ENCODE measurements at regions not wholly inside any gene's neighbourhood (a gene's known extent, or its start where the extent isn't known, plus 50 kb on each side); places are given as distances from the start of the nearest gene placed in this dataset.
A peak's percentile ranks its signal among the peaks of the same experiment; 100 is the strongest.

- TF ChIP-seq, protein P1, sequence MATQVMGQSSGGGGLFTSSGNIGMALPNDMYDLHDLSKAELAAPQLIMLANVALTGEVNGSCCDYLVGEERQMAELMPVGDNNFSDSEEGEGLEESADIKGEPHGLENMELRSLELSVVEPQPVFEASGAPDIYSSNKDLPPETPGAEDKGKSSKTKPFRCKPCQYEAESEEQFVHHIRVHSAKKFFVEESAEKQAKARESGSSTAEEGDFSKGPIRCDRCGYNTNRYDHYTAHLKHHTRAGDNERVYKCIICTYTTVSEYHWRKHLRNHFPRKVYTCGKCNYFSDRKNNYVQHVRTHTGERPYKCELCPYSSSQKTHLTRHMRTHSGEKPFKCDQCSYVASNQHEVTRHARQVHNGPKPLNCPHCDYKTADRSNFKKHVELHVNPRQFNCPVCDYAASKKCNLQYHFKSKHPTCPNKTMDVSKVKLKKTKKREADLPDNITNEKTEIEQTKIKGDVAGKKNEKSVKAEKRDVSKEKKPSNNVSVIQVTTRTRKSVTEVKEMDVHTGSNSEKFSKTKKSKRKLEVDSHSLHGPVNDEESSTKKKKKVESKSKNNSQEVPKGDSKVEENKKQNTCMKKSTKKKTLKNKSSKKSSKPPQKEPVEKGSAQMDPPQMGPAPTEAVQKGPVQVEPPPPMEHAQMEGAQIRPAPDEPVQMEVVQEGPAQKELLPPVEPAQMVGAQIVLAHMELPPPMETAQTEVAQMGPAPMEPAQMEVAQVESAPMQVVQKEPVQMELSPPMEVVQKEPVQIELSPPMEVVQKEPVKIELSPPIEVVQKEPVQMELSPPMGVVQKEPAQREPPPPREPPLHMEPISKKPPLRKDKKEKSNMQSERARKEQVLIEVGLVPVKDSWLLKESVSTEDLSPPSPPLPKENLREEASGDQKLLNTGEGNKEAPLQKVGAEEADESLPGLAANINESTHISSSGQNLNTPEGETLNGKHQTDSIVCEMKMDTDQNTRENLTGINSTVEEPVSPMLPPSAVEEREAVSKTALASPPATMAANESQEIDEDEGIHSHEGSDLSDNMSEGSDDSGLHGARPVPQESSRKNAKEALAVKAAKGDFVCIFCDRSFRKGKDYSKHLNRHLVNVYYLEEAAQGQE (IDR thresholded peaks at IDR 0.05; ENCODE audit: borderline replicate concordance), result no peak
- TF ChIP-seq, protein P1 (CRISPR knock-in tag; IDR thresholded peaks at IDR 0.05; ENCODE audit: low read depth), result no peak
- TF ChIP-seq TAF9B (IDR thresholded peaks at IDR 0.05; ENCODE audit: partially characterized antibody) (no peak), VEZF1 (CRISPR knock-in tag; IDR thresholded peaks at IDR 0.05) (no peak), TRIM24 (IDR thresholded peaks at IDR 0.05) (peak; percentile 30 to 58; a peak in 3 of 4 replicates), BHLHE40 (IDR thresholded peaks at IDR 0.05; ENCODE audit: low read length) (peak; percentile 46; the same call in 1 of the 2 replicates), CCAR2 (IDR thresholded peaks at IDR 0.05; ENCODE audit: low read depth, low read length) (no peak), ZNF384 (IDR thresholded peaks at IDR 0.05; ENCODE audit: low read depth, low read length) (peak; percentile 82), EP400 (IDR thresholded peaks at IDR 0.05) (peak; percentile 59), KLF1 (tag; IDR thresholded peaks at IDR 0.05) (peak; percentile 80), XRCC4 (IDR thresholded peaks at IDR 0.05; ENCODE audit: extremely low read depth, insufficient read depth, insufficient read length) (no peak), POLR2A (conservative IDR thresholded peaks at IDR 0.05) (no peak), ATF7 (IDR thresholded peaks at IDR 0.05) (0 out of 2 replicates have a peak, but pooled peaks have one; percentile 27), PHB (CRISPR knock-in tag; IDR thresholded peaks at IDR 0.05) (no peak), RBM34 (IDR thresholded peaks at IDR 0.05; ENCODE audit: borderline replicate concordance, insufficient read depth, low read length) (no peak), SMARCC2 (IDR thresholded peaks at IDR 0.05; ENCODE audit: low read depth) (no peak), FOXP1 (CRISPR knock-in tag; IDR thresholded peaks at IDR 0.05) (no peak)
- TF ChIP-seq, protein P2, sequence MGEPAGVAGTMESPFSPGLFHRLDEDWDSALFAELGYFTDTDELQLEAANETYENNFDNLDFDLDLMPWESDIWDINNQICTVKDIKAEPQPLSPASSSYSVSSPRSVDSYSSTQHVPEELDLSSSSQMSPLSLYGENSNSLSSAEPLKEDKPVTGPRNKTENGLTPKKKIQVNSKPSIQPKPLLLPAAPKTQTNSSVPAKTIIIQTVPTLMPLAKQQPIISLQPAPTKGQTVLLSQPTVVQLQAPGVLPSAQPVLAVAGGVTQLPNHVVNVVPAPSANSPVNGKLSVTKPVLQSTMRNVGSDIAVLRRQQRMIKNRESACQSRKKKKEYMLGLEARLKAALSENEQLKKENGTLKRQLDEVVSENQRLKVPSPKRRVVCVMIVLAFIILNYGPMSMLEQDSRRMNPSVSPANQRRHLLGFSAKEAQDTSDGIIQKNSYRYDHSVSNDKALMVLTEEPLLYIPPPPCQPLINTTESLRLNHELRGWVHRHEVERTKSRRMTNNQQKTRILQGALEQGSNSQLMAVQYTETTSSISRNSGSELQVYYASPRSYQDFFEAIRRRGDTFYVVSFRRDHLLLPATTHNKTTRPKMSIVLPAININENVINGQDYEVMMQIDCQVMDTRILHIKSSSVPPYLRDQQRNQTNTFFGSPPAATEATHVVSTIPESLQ (CRISPR knock-in tag; IDR thresholded peaks at IDR 0.05), result no peak
- TF ChIP-seq, protein P3, sequence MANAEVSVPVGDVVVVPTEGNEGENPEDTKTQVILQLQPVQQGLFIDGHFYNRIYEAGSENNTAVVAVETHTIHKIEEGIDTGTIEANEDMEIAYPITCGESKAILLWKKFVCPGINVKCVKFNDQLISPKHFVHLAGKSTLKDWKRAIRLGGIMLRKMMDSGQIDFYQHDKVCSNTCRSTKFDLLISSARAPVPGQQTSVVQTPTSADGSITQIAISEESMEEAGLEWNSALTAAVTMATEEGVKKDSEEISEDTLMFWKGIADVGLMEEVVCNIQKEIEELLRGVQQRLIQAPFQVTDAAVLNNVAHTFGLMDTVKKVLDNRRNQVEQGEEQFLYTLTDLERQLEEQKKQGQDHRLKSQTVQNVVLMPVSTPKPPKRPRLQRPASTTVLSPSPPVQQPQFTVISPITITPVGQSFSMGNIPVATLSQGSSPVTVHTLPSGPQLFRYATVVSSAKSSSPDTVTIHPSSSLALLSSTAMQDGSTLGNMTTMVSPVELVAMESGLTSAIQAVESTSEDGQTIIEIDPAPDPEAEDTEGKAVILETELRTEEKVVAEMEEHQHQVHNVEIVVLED (CRISPR knock-in tag; IDR thresholded peaks at IDR 0.05), result no peak
These were observed 184.1 kb upstream of the FN1 start (continued) for GRCh38 chr2:215619989-215620388.
